Activated T-helper 9 cell treated with anti-CD3 and anti-CD28 coated beads, Interleukin-2, amount 50 U/mL, for 16 hours (primary cell): ENCODE measurements at regions not wholly inside any gene's neighbourhood (a gene's known extent, or its start where the extent isn't known, plus 50 kb on each side); places are given as distances from the start of the nearest gene placed in this dataset.
"Not testable (repeated sequence)": the region's sequence is repeated elsewhere in the genome, so short reads cannot be mapped to it uniquely, and the experiment has no call there.

Source experiments
- DNase-seq: peaks from one replicate; pipeline ENCODE4 v3.0.0-alpha.2; 2020; ENCODE audit warnings: low read depth

- no peak for DNase-seq
Measured at GRCh38 chr1:157217486-157217885, 79.3 kb upstream of the ETV3 start.

DNA sequence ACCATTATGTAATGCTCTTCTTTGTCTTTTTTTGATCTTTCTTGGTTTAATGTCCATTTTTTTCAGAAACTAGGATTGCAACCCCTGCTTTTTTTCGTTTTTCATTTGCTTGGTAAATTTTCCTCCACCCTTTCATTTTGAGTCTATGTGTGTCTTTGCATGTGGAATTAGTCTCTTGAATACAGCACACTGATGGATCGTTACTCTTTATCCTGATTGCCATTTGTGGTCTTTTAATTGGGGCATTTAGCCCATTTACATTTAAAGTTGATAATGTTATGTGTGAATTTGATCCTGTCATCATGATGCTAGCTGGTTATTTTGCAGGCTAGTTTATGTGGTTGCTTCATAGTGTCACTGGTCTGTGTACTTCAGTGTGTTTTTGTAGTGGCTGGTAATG is 75.6 kb upstream of the ETV3 start:
- DNase-seq: no peak

GRCh38 chr1:157209514-157209913 is 71.3 kb upstream of the ETV3 start:
- no peak for DNase-seq

DNA sequence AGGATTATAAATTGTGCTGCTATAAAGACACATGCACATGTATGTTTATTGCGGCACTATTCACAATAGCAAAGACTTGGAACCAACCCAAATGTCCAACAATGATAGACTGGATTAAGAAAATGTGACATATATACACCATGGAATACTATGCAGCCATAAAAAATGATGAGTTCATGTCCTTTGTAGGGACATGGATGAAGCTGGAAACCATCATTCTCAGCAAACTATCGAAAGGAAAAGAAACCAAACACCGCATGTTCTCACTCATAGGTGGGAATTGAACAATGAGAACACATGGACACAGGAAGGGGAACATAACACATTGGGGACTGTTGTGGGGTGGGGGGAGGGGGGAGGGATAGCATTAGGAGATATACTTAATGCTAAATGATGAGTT is 67.8 kb upstream of the ETV3 start:
- DNase-seq: not testable (repeated sequence)

DNA sequence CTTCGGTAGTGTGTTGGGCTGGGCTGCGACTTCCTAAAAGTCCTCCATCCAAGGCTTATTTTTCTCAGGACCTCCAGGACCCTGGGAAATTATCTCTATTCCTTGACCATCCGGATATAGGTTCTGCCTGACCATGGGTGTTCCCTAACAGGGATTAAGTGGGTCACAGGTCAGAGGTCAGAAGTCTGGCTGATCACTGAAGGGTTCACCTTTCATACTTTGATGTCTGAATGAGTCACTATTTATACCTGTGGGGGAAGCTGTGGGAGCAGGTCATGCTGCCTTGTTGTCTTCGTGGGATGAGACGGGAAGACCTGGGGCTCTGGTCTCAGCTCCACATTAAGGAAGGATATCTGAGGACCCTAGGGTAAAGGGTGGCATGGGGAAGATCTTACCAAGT is 65.0 kb upstream of the ETV3 start:
- DNase-seq: no peak

DNA sequence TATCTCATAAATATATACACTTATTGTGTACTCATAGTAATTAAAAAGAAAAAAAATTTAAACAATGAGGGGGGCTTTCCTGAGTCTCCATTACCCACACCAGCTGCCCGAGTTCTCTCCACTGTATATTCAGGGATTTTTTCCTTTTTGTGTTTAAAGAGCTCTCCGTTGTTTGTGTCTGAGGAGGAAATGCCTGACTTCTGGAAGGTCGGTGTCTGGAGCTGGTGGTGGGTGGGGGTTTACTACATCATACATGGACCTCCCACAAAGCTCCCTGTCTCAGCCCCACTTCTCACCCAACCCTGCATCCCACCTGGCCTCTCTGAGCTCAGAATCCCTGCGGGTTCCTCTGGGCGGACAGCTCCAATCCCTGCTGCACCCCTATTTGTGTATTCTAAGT is 64.1 kb upstream of the ETV3 start:
- no peak for DNase-seq

DNA sequence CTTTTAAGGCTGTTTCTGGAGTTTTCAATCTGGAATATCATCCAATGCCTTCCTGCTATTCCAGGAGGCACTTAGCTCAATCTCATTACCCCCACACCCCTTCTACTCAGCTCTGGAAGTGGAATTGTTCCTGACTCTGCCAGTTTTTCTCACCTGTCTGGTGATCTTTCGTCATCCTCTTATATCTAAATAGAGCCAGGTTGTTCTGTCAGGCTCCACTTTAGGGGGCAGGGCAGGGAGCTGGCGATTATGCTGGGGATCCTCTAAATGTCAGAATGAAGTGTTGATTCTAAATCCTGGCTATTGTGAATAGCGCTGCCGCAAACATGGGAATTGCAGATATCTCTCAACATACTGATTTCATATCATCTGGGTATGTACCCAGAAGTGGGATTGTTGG is 63.6 kb upstream of the ETV3 start:
- no peak for DNase-seq

- DNase-seq: no peak
Measured at GRCh38 chr1:157200451-157200850, 62.3 kb upstream of the ETV3 start.

GRCh38 chr1:157199421-157199755 is 61.2 kb upstream of the ETV3 start:
- DNase-seq: no peak

DNA sequence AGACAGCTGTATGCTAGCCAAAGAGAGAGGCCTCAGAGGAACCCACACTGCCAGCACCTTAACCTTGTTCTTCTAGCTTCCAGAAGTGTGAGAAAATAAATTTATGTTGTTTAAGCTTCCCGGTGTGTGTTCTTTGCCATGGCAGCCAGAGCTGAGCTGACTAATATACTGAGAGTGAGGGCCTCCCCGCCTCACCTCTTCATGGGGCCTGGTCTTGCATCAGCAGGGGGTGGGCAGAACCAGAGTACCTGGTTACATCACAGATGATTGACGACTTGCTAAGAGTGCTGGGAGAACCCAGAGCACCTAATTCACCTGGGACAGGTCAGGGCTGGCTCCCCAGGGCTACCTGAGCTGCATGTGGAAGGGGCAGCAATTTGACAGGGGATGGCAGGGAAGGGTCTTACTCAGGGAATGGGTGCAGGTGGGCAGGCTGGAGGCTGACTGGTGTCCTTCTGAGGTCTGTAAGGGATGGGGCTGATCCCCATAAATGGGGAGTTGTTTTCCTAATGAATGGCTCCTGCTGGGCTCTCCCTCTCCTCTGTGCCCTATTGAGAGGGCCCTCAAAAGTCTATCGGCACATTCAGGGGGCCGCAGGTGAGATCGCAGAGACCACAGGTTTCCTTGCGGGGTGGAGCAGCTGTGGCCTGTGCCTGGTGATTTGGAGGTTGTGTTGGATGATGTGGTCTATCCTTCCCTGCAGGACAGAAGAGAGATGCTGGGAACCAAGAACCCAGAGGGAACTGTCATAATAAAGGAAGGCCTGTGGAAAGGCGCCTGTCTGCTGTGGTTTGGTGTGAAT is 60.6 kb upstream of the ETV3 start:
- no peak for DNase-seq

DNA sequence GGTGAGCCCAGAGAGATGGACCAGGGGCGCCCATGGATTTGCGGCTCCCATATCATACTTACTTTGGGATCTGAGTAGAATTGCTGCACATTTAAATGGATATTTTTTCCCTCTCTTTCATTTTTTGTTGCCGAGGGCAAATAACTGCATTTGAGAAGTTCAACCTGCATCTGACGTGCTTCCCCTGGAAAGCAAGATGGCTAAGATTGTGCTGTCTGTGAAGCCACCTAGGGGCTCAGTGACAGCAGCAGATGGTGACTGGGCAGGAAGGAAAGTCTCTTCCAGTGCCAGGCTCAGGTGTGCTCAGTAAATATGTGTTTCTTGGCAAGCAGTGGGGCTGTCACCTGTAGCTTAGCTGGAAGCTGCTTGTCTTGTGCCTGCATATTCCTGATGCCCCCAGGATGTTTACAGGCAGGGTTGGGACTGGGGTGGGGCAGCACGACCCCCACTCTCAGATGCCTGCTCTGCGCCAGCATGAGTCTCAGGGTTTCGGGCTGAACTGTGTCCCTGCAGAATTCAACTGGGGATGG is 59.8 kb upstream of the ETV3 start:
- no peak for DNase-seq

- DNase-seq: not testable (repeated sequence)
Measured at GRCh38 chr1:157196670-157197456, 58.7 kb upstream of the ETV3 start.

DNA sequence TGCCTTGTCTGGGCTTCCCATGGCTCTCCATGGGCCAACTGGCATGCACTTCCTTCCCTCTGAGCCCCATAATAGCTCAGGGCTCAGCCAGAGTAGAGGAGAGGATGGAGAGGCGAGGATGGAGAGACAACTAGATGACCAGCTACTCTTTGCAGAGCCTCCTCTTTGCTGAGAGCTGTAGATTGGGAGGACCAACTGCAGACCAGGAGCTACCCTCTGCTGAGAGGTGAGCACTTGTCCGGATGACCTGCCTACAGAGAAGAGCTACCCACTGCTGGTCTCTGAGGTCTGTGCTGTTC is 58.0 kb upstream of the ETV3 start:
- no peak for DNase-seq

- no peak for DNase-seq
Measured at GRCh38 chr1:157195521-157196244, 57.5 kb upstream of the ETV3 start.

- no peak for DNase-seq
Measured at GRCh38 chr1:157194731-157195520, 56.7 kb upstream of the ETV3 start.

GRCh38 chr1:157193702-157194391 is 55.7 kb upstream of the ETV3 start:
- peak; percentile 15 for DNase-seq

DNA sequence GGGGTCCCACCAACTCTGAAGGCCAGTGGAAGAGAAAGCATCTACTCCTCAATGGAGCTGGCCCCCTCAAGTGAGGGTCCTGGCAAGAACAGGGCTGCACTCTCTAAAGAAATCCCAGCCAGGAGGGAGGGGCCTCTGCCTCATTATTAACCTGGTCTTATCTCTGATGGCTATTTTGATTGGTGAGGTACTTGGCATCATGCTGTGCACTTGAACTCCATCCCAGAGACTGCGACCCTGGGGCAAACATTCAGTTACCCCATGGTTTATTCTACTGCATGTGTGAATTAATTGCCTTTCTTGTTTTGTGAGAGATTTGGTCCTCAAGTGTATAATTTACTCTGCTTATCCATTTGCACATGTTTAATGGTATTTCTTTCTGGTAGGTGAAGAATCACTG is 55.0 kb upstream of the ETV3 start:
- no peak for DNase-seq

DNA sequence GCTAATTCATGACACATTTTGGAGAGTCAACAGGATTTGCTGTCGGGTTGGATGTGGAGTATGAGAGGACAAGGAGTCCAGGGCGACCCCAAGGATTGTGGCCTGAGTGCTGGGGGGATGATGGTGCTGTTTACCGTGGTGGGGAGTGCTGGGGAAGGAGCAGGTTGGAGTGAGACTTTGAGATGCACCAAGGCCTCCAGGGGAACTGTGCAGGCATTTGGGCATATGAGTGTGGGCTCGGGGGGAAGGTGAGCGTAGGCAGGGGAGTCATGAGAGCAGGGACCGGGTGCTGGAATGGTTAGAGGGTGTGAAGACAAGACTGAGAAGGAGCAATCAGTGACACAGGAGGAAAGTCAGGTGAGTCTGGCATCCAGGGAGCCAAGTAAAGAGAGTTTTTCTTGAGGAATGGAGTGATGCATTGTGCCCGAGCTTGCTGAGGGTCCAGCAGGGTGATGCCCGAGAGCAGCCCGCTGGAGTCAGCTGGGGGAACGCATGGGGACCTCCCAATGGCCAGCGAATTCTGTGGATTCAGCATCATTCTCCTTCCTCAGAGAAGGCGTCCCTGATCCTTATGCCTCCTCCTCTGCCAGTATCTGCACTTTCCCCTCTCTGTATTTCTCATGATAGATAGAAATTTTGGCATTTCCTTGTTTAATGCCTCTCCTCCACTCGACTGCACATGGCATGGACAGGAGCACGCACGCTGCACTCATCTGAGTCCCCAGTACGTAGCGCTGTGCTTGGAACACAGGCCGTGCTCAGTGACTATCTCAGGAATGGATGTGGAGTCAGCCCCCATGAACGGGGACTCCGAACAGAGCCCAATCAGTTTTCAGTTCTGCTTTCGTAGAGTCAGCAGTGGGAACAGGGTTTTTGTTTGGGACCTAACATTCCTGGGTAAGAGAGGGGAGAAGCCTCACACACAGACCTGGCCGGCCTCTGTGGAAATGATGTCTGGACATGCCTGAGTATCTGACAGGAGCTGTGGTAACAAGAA is 52.1 kb upstream of the ETV3 start:
- no peak for DNase-seq

DNA sequence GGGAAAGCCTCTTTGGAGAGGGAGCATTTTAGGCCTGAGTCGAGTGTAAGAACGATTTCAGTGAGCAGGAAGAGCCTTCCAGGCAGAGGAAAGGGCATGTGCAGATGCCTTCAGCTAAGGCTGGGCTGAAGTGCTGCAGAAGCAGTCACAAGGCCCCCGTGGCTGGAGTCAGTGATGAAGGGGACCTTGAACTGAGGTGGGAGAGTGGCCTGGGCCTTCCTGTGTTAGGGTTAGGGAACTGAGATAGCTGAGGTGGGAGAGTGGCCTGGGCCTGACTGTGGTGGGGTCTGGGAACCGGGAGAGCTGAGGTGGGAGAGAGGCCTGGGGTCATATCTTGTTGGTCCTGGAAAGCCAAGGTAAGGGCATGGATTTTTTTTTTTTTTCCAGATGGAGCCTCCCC is 50.9 kb upstream of the ETV3 start:
- no peak for DNase-seq
